K562 (cell line): ENCODE measurements at regions not wholly inside any gene's neighbourhood (a gene's known extent, or its start where the extent isn't known, plus 50 kb on each side); places are given as distances from the start of the nearest gene placed in this dataset.

Experiments
- ATAC-seq: fragments of 200-7000 bp; cut with Tn5 transposase; 3 replicates; pipeline ENCODE4 v1.9.1; 2020; ENCODE audit warnings: moderate library complexity
- BruUV-seq: library from RNA; stranded (reverse); fragments of 400-500 nt; replicated peaks from 2 replicates; lab custom pipeline; 2021; lab: Mats Ljungman, UMichigan
- CTCF ChIA-PET: fragments of 300-600 bp; formaldehyde crosslinking; extraction: SDS; loops from one replicate; lab custom pipeline; 2021; ENCODE audit warnings: low intra/inter-chr PET ratio; lab: Yijun Ruan, JAX
- POLR2A ChIA-PET: fragments of 300-600, 350-650 bp; sonication (Branson Sonifier 250); formaldehyde crosslinking; extraction: SDS; loops from one replicate; lab custom pipeline; 2021; ENCODE audit warnings: antibody characterized with exemption, inconsistent platforms; lab: Yijun Ruan, JAX
- DNase-seq, 4 experiments: peaks; one replicate each; pipeline versions ENCODE4 v3.0.0 to v3.0.0-alpha.2; 2011 to 2018; ENCODE audit warnings: low spot score in 3 of 4, mixed read lengths in 3 of 4; ENCODE audit errors: extremely low read depth in 1 of 4
- FAIRE-seq: peaks from 2 replicates; lab custom pipeline; 2011; peaks lifted over from hg19 to GRCh38; lab: Jason Lieb, UNC
- H2AFZ ChIP-seq: 2 replicates; pipeline ENCODE4 v1.6.0; 2011; ENCODE audit warnings: low read depth, low read length, control low read depth, inconsistent platforms
- H3K27ac ChIP-seq: fragments of 200-600 bp; 3 replicates; pipeline ENCODE4 v1.8.0; 2011; ENCODE audit warnings: low read depth, mild to moderate bottlenecking, control low read depth, inconsistent platforms, low read length, moderate library complexity, mixed read lengths; ENCODE audit errors: extremely low read depth
- H3K27me3 ChIP-seq, 2 experiments: fragments of 300-600 bp in 1 of 2; 2 replicates in 1 of 2; 3 replicates in 1 of 2; pipeline versions ENCODE4 v1.6.0 to v1.8.0; 2011; ENCODE audit warnings: inconsistent platforms in 2 of 2, low read length in 2 of 2, mild to moderate bottlenecking in 1 of 2, mixed read lengths in 1 of 2, moderate library complexity in 1 of 2; ENCODE audit not compliant: control insufficient read depth in 2 of 2, insufficient read depth in 2 of 2
- H3K36me3 ChIP-seq: fragments of 300-600 bp; 3 replicates; pipeline ENCODE4 v1.8.0; 2011; ENCODE audit warnings: mild to moderate bottlenecking, low read length, inconsistent platforms; ENCODE audit not compliant: control insufficient read depth, insufficient read depth
- H3K4me1 ChIP-seq, 2 experiments: fragments of 200-600 bp in 1 of 2; replicated peaks in 1 of 2; 2 replicates in 1 of 2; 3 replicates in 1 of 2; pipeline versions ENCODE4 v1.5.1 to v1.8.0; 2011; ENCODE audit warnings: inconsistent platforms in 2 of 2, low read length in 2 of 2, mild to moderate bottlenecking in 1 of 2, mixed read lengths in 1 of 2, moderate library complexity in 1 of 2; ENCODE audit not compliant: control insufficient read depth in 2 of 2, insufficient read depth in 2 of 2
- H3K4me2 ChIP-seq: 2 replicates; pipeline ENCODE4 v1.6.1; 2011; ENCODE audit warnings: low read length, control low read depth, inconsistent platforms, mixed read lengths; ENCODE audit not compliant: insufficient read depth
- H3K4me3 ChIP-seq: fragments of 200-600 bp; sonication (generic), shearing (Covaris generic); 2 replicates; pipeline ENCODE4 v1.5.1; 2016; ENCODE audit warnings: control low read depth, inconsistent platforms
- H3K79me2 ChIP-seq: fragments of 200-600 bp; 3 replicates; pipeline ENCODE4 v1.8.0; 2011; ENCODE audit warnings: low read length, inconsistent platforms; ENCODE audit not compliant: control insufficient read depth, insufficient read depth
- H3K9ac ChIP-seq, 2 experiments: 2 replicates each; pipeline versions ENCODE4 v1.6.0 to v1.6.1; 2011; ENCODE audit warnings: low read depth in 2 of 2, low read length in 2 of 2, control low read depth in 1 of 2, inconsistent platforms in 1 of 2, mild to moderate bottlenecking in 1 of 2, mixed read lengths in 1 of 2; ENCODE audit not compliant: insufficient read depth in 1 of 2
- H3K9me1 ChIP-seq: one replicate; pipeline ENCODE4 v1.6.0; 2011; ENCODE audit warnings: inconsistent platforms, mild to moderate bottlenecking, low read length, moderate library complexity; ENCODE audit not compliant: control insufficient read depth, insufficient read depth
- H3K9me3 ChIP-seq: replicated peaks from 2 replicates; pipeline ENCODE4 v1.5.1; 2011; ENCODE audit warnings: low read depth, low read length, inconsistent platforms; ENCODE audit not compliant: control insufficient read depth, insufficient read depth
- H4K20me1 ChIP-seq: replicated peaks from 2 replicates; pipeline ENCODE4 v1.6.1; 2011; ENCODE audit warnings: low read length, inconsistent platforms, mixed read lengths; ENCODE audit not compliant: control insufficient read depth, insufficient read depth
- CHD4 ChIP-seq: fragments of 200-600 bp; sonication (generic); IDR thresholded peaks from 3 replicates; pipeline ENCODE4 v1.6.1; 2012; ENCODE audit warnings: low read depth, mild to moderate bottlenecking, mixed read lengths, low read length, inconsistent platforms; ENCODE audit not compliant: insufficient read depth, insufficient replicate concordance, poor library complexity, severe bottlenecking
- FOXA1 ChIP-seq: fragments of 450-650 bp; IDR thresholded peaks from 2 replicates; pipeline ENCODE4 v1.6.1; 2016; ENCODE audit warnings: mild to moderate bottlenecking, borderline replicate concordance
- MNT ChIP-seq, 2 experiments: fragments of 450-650 bp; conservative IDR thresholded peaks; 2 replicates each; pipeline ENCODE4 v1.6.1; 2017; ENCODE audit warnings: mild to moderate bottlenecking in 2 of 2, moderate library complexity in 2 of 2
- RHOXF2B ChIP-seq: fragments of 250-450 bp; sonication (Bioruptor Pico); conservative IDR thresholded peaks from 2 replicates; pipeline ENCODE4 v1.5.1; 2021
- SMARCA5 ChIP-seq: fragments of 450-650 bp; IDR thresholded peaks from 2 replicates; pipeline ENCODE4 v1.6.1; 2016
- SRSF1 ChIP-seq: fragments of 200-400 bp; formaldehyde crosslinking; IDR thresholded peaks from 2 replicates; pipeline ENCODE4 v1.6.1; 2017; ENCODE audit warnings: mild to moderate bottlenecking, low read depth, low read length, moderate library complexity
- ZHX1 ChIP-seq: fragments of 150-350 bp; conservative IDR thresholded peaks from 2 replicates; pipeline ENCODE4 v1.6.1; 2014; ENCODE audit warnings: low read length
- ZNF217 ChIP-seq: sonication (generic); formaldehyde crosslinking; IDR thresholded peaks from 2 replicates; pipeline ENCODE4 v1.8.0; 2022; ENCODE audit warnings: mild to moderate bottlenecking, missing genetic modification reagents
- ZNF431 ChIP-seq: sonication (generic); formaldehyde crosslinking; IDR thresholded peaks from 2 replicates; pipeline ENCODE4 v1.8.0; 2022; ENCODE audit warnings: mild to moderate bottlenecking, missing genetic modification reagents
- WGBS: fragments of 100-300 bp; shearing (Covaris generic); methylation state at CpG from one replicate; pipeline ENCODE4 v1.1.6; 2016; ENCODE audit warnings: low coverage, mixed read lengths; ENCODE audit not compliant: insufficient coverage; ENCODE audit errors: missing lambda C conversion rate; 5-methylcytosine and 5-hydroxymethylcytosine counted together
- in situ Hi-C: fragments of 300-500 bp; cut with MboI; formaldehyde crosslinking; loops from 4 replicates; pipeline ENCODE4 v1.15.0; 2018; ENCODE audit warnings: inconsistent platforms, mixed read lengths
- intact Hi-C: fragments of 100-400 bp; cut with micrococcal nuclease; formaldehyde crosslinking; loops from 2 replicates; pipeline ENCODE4 v1.14.2; 2022
- TF ChIP-seq, protein P1 (sequence below): conservative IDR thresholded peaks from 2 replicates; pipeline ENCODE4 v1.6.1; 2011; ENCODE audit warnings: low read depth, mild to moderate bottlenecking, low read length; ENCODE audit not compliant: control insufficient read depth
- TF ChIP-seq, protein P2 (sequence below): sonication (generic); formaldehyde crosslinking; IDR thresholded peaks from 2 replicates; pipeline ENCODE4 v1.8.0; 2022; ENCODE audit warnings: missing genetic modification reagents, mild to moderate bottlenecking, borderline replicate concordance
- TF ChIP-seq, protein P3 (sequence below): fragments of 200-800 bp; sonication (Bioruptor generic); IDR thresholded peaks from 2 replicates; pipeline ENCODE4 v1.6.1; 2017; ENCODE audit warnings: missing genetic modification characterization, missing compliant biosample characterization

DNA sequence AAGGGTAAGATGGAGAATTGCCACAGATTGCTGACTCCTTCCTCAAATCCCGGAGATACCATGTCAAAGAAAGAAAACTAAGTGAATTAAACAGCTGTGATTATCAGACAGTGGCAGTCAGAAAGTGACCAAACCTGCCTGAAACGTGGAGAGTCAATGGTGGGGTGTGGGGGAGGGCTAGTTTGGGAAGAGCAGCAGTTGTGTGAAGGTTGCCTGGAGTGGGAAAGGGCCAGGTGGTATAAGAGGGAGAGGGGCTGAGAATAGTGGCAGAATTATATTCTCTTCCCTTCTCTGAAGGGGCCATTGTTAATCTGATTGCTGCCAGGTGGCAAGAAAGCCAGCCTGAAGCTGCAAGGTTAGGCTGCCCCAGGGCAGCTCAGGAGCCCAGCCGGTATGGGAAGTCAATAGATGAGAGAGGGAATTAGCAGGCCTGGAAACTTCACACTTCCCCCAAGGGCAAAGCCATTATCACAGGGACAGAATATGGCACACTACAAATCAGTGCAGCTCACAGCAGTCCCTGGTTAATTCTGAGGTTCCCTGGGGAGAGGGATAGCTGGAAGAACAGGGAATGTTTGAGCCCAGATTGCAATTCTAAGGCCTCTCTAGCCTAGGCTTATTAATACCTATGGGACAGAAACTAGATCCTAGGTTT lies 83.9 kb upstream of the ITGB1 start:
- no peak overlapping the region for H3K4me3 ChIP-seq
- no peaks in the 10 kb centered on the region for H4K20me1 ChIP-seq
- ChIA-PET CTCF (no interaction called here), POLR2A (no interaction called here)
- H3K9ac ChIP-seq = no peak overlapping the region
- ATAC-seq = no peak
- H3K4me1 ChIP-seq = no peaks in the 10 kb centered on the region
- no peak overlapping the region for H2AFZ ChIP-seq
- 0% methylated on average over 3 of the region's 3 CpGs for WGBS
- no peak overlapping the region for H3K4me2 ChIP-seq
- in situ Hi-C loops (no loop called here), intact Hi-C loops (no loop called here)
- no peak overlapping the region for H3K27ac ChIP-seq
- no TSS peak for BruUV-seq
- no peaks in the 10 kb centered on the region for H3K79me2 ChIP-seq
- no peaks in the 10 kb centered on the region for H3K36me3 ChIP-seq
- no peak for FAIRE-seq
- peaks cover 13 to 17% of the 10 kb centered on the region in 2 experiments for H3K27me3 ChIP-seq
- 0 out of 2 replicates have a peak, but pooled peaks cover 1% of the 10 kb centered on the region for H3K9me3 ChIP-seq
- H3K9me1 ChIP-seq = no peaks in the 10 kb centered on the region
- no peak for DNase-seq
- TF ChIP-seq CHD4 = no peak
- TF ChIP-seq, protein P1, sequence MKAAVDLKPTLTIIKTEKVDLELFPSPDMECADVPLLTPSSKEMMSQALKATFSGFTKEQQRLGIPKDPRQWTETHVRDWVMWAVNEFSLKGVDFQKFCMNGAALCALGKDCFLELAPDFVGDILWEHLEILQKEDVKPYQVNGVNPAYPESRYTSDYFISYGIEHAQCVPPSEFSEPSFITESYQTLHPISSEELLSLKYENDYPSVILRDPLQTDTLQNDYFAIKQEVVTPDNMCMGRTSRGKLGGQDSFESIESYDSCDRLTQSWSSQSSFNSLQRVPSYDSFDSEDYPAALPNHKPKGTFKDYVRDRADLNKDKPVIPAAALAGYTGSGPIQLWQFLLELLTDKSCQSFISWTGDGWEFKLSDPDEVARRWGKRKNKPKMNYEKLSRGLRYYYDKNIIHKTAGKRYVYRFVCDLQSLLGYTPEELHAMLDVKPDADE = no peak
- TF ChIP-seq, protein P2, sequence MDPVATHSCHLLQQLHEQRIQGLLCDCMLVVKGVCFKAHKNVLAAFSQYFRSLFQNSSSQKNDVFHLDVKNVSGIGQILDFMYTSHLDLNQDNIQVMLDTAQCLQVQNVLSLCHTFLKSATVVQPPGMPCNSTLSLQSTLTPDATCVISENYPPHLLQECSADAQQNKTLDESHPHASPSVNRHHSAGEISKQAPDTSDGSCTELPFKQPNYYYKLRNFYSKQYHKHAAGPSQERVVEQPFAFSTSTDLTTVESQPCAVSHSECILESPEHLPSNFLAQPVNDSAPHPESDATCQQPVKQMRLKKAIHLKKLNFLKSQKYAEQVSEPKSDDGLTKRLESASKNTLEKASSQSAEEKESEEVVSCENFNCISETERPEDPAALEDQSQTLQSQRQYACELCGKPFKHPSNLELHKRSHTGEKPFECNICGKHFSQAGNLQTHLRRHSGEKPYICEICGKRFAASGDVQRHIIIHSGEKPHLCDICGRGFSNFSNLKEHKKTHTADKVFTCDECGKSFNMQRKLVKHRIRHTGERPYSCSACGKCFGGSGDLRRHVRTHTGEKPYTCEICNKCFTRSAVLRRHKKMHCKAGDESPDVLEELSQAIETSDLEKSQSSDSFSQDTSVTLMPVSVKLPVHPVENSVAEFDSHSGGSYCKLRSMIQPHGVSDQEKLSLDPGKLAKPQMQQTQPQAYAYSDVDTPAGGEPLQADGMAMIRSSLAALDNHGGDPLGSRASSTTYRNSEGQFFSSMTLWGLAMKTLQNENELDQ (CRISPR knock-in tag) = no peak
- no peak for TF ChIP-seq ZNF431 (CRISPR knock-in tag)
- no peak for TF ChIP-seq SMARCA5
- no peak for TF ChIP-seq SRSF1
- TF ChIP-seq RHOXF2B (CRISPR knock-in tag) = no peak
- TF ChIP-seq, protein P3, sequence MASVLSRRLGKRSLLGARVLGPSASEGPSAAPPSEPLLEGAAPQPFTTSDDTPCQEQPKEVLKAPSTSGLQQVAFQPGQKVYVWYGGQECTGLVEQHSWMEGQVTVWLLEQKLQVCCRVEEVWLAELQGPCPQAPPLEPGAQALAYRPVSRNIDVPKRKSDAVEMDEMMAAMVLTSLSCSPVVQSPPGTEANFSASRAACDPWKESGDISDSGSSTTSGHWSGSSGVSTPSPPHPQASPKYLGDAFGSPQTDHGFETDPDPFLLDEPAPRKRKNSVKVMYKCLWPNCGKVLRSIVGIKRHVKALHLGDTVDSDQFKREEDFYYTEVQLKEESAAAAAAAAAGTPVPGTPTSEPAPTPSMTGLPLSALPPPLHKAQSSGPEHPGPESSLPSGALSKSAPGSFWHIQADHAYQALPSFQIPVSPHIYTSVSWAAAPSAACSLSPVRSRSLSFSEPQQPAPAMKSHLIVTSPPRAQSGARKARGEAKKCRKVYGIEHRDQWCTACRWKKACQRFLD = no peak
- no peak for TF ChIP-seq ZHX1
- TF ChIP-seq MNT (conservative IDR thresholded peaks at IDR 0.05) = no peak
- TF ChIP-seq ZNF217 = no peak
- TF ChIP-seq FOXA1 = no peak
